ENCODE measurements at regions not wholly inside any gene's neighbourhood (a gene's known extent, or its start where the extent isn't known, plus 50 kb on each side); places are given as distances from the start of the nearest gene placed in this dataset.

- no peak for TF ChIP-seq CTCF (IDR thresholded peaks at IDR 0.05)
- TF ChIP-seq POLR2A (IDR thresholded peaks at IDR 0.05) = no peak
- TF ChIP-seq EP300 (IDR thresholded peaks at IDR 0.05) = no peak
Observed at GRCh38 chr9:115357821-115358220, 239.9 kb upstream of the TNC start.
